Vagina (tissue), 2 donors: ENCODE measurements at regions not wholly inside any gene's neighbourhood (a gene's known extent, or its start where the extent isn't known, plus 50 kb on each side); places are given as distances from the start of the nearest gene placed in this dataset.
A peak's percentile ranks its signal among the peaks of the same experiment; 100 is the strongest.
"Not testable (repeated sequence)": the region's sequence is repeated elsewhere in the genome, so short reads cannot be mapped to it uniquely, and the experiment has no call there.

Experiments used
- DNase-seq, 2 donors: peaks; one replicate each; pipeline ENCODE4 v3.0.0-alpha.2; 2017; ENCODE audit errors: extremely low spot score in 2 of 2
- H3K27ac ChIP-seq: fragments of 200-600 bp; sonication (generic); one replicate; pipeline ENCODE4 v1.5.1; 2019
- H3K27me3 ChIP-seq: fragments of 200-600 bp; sonication (generic); one replicate; pipeline ENCODE4 v1.5.1; 2019
- H3K36me3 ChIP-seq, 2 donors: fragments of 200-600 bp; sonication (generic); one replicate each; pipeline ENCODE4 v1.5.1; 2017 to 2019
- H3K4me1 ChIP-seq: fragments of 200-600 bp; sonication (generic); one replicate; pipeline ENCODE4 v1.5.1; 2019
- H3K4me3 ChIP-seq, 2 donors: fragments of 200-600 bp; sonication (generic); 1 replicate in 1 of 2; 2 replicates in 1 of 2; pipeline ENCODE4 v1.5.1; 2016 to 2019
- H3K9me3 ChIP-seq: fragments of 200-600 bp; sonication (generic); one replicate; pipeline ENCODE4 v1.5.1; 2019
- CTCF ChIP-seq, 3 experiments: fragments of 450-650 bp in 2 of 3; fragments of 200-600 bp in 1 of 3; sonication (generic) in 1 of 3; IDR thresholded peaks; one replicate each; pipeline ENCODE4 v1.5.1; 2017 to 2019; ENCODE audit warnings: antibody characterized with exemption in 3 of 3, mild to moderate bottlenecking in 2 of 3, moderate library complexity in 2 of 3
- POLR2A ChIP-seq, 2 donors: fragments of 450-650 bp; IDR thresholded peaks; one replicate each; pipeline ENCODE4 v1.6.1; 2017; ENCODE audit warnings: antibody characterized with exemption in 2 of 2, mild to moderate bottlenecking in 2 of 2, moderate library complexity in 2 of 2
- POLR2AphosphoS5 ChIP-seq, 2 donors: sonication (generic); formaldehyde crosslinking; IDR thresholded peaks; one replicate each; pipeline ENCODE4 v1.9.0; 2017; ENCODE audit warnings: antibody characterized with exemption in 2 of 2, mild to moderate bottlenecking in 2 of 2, low read depth in 1 of 2; ENCODE audit not compliant: insufficient read depth in 1 of 2
- intact Hi-C: fragments of 100-400 bp; cut with DNase I; formaldehyde crosslinking; loops from one replicate; pipeline ENCODE4 v1.15.1; 2023

GRCh38 chr21:16124378-16125138, 394.8 kb downstream of the USP25 start:
- intact Hi-C loops = loop anchor here (10.0 kb wide), 1 partner anchor 60 kb away; no protein-coding TSS in a partner anchor
- DNase-seq = no peak
- no peaks in the 10 kb centered on the region for H3K27me3 ChIP-seq
- peak overlapping the region; percentile 57 for H3K27ac ChIP-seq
- no peaks in the 10 kb centered on the region for H3K9me3 ChIP-seq
- no peaks in the 10 kb centered on the region for H3K36me3 ChIP-seq
- H3K4me3 ChIP-seq = peak overlapping the region; percentile 7 to 20
- TF ChIP-seq POLR2AphosphoS5 (IDR thresholded peaks at IDR 0.05; ENCODE audit: insufficient read depth in 1 of 2, low read depth in 1 of 2) = peak; percentile 51 to 92
- no peak for TF ChIP-seq POLR2A (IDR thresholded peaks at IDR 0.05)
- H3K4me1 ChIP-seq = peaks cover 13% of the 10 kb centered on the region

- TF ChIP-seq POLR2AphosphoS5 (IDR thresholded peaks at IDR 0.05; ENCODE audit: insufficient read depth in 1 of 2, low read depth in 1 of 2) = no peak
- TF ChIP-seq POLR2A (IDR thresholded peaks at IDR 0.05) = no peak
- no peak for TF ChIP-seq CTCF (IDR thresholded peaks at IDR 0.05)
- peak overlapping the region; percentile 7 to 20 for H3K4me3 ChIP-seq
- peaks cover 9% of the 10 kb centered on the region for H3K4me1 ChIP-seq
- no peaks in the 10 kb centered on the region for H3K9me3 ChIP-seq
- peak overlapping the region; percentile 57 for H3K27ac ChIP-seq
- H3K27me3 ChIP-seq = no peaks in the 10 kb centered on the region
- no peak for DNase-seq
- intact Hi-C loops = loop anchor here (10.0 kb wide), 1 partner anchor 60 kb away; no protein-coding TSS in a partner anchor
- no peaks in the 10 kb centered on the region for H3K36me3 ChIP-seq
Observed at GRCh38 chr21:16125274-16125673, 395.5 kb downstream of the USP25 start.

- DNase-seq, H3K27me3 ChIP-seq, intact Hi-C loops, H3K36me3 ChIP-seq, H3K9me3 ChIP-seq, H3K27ac ChIP-seq, H3K4me3 ChIP-seq: not testable (repeated sequence)
- peaks cover 11% of the 10 kb centered on the region for H3K4me1 ChIP-seq
Observed at GRCh38 chr21:16132453-16132852, 402.7 kb downstream of the USP25 start.

- H3K27ac ChIP-seq = no peak overlapping the region
- no peaks in the 10 kb centered on the region for H3K9me3 ChIP-seq
- no peaks in the 10 kb centered on the region for H3K36me3 ChIP-seq
- TF ChIP-seq CTCF (IDR thresholded peaks at IDR 0.05) = no peak
- no peak for TF ChIP-seq POLR2AphosphoS5 (IDR thresholded peaks at IDR 0.05; ENCODE audit: insufficient read depth in 1 of 2, low read depth in 1 of 2)
- no peak for TF ChIP-seq POLR2A (IDR thresholded peaks at IDR 0.05)
- no peak overlapping the region for H3K4me3 ChIP-seq
- DNase-seq = no peak
- intact Hi-C loops = no loop called here
- H3K4me1 ChIP-seq = peaks cover 11% of the 10 kb centered on the region
- H3K27me3 ChIP-seq = no peaks in the 10 kb centered on the region
Observed at GRCh38 chr21:16133248-16133647, 403.5 kb downstream of the USP25 start.

GRCh38 chr21:16134134-16134533, 404.4 kb downstream of the USP25 start:
- no peaks in the 10 kb centered on the region for H3K36me3 ChIP-seq
- H3K27me3 ChIP-seq = no peaks in the 10 kb centered on the region
- no peak for DNase-seq
- TF ChIP-seq POLR2AphosphoS5 (IDR thresholded peaks at IDR 0.05; ENCODE audit: insufficient read depth in 1 of 2, low read depth in 1 of 2) (peak in 1 of 2 donors; percentile 45), POLR2A (IDR thresholded peaks at IDR 0.05) (no peak)
- peak overlapping the region; percentile 49 for H3K27ac ChIP-seq
- no peak overlapping the region for H3K4me3 ChIP-seq
- no peaks in the 10 kb centered on the region for H3K9me3 ChIP-seq
- intact Hi-C loops = no loop called here
- H3K4me1 ChIP-seq = peaks cover 11% of the 10 kb centered on the region

- no peak for TF ChIP-seq POLR2AphosphoS5 (IDR thresholded peaks at IDR 0.05; ENCODE audit: insufficient read depth in 1 of 2, low read depth in 1 of 2)
- DNase-seq = no peak
- no peaks in the 10 kb centered on the region for H3K9me3 ChIP-seq
- H3K27me3 ChIP-seq = no peaks in the 10 kb centered on the region
- intact Hi-C loops = no loop called here
- no peak overlapping the region for H3K4me3 ChIP-seq
- H3K27ac ChIP-seq = no peak overlapping the region
- peaks cover 11% of the 10 kb centered on the region for H3K4me1 ChIP-seq
- no peaks in the 10 kb centered on the region for H3K36me3 ChIP-seq
Observed at GRCh38 chr21:16137106-16137505, 407.3 kb downstream of the USP25 start.

- no peaks in the 10 kb centered on the region for H3K36me3 ChIP-seq
- no peaks in the 10 kb centered on the region for H3K9me3 ChIP-seq
- H3K4me1 ChIP-seq = no peaks in the 10 kb centered on the region
- no peak overlapping the region for H3K4me3 ChIP-seq
- H3K27me3 ChIP-seq = no peaks in the 10 kb centered on the region
- intact Hi-C loops = no loop called here
- TF ChIP-seq POLR2A (IDR thresholded peaks at IDR 0.05) = no peak
- no peak for TF ChIP-seq CTCF (IDR thresholded peaks at IDR 0.05)
- TF ChIP-seq POLR2AphosphoS5 (IDR thresholded peaks at IDR 0.05; ENCODE audit: insufficient read depth in 1 of 2, low read depth in 1 of 2) = no peak
- H3K27ac ChIP-seq = no peak overlapping the region
- no peak for DNase-seq
Observed at GRCh38 chr21:16145052-16145451, 415.3 kb downstream of the USP25 start.
